GM21529 (cell line): ENCODE measurements at regions not wholly inside any gene's neighbourhood (a gene's known extent, or its start where the extent isn't known, plus 50 kb on each side); places are given as distances from the start of the nearest gene placed in this dataset.
"Not testable (repeated sequence)": the region's sequence is repeated elsewhere in the genome, so short reads cannot be mapped to it uniquely, and the experiment has no call there.

Experiments
- ATAC-seq: cut with Tn5 transposase; IDR thresholded peaks from one replicate; pipeline ENCODE4 v1.9.1; 2021; ENCODE audit not compliant: unreplicated experiment

- no peak for ATAC-seq
These were observed 86.3 kb upstream of the GOT2 start for GRCh38 chr16:58820411-58820810.

GRCh38 chr16:58815181-58815888 lies 81.2 kb upstream of the GOT2 start:
- no peak for ATAC-seq

GRCh38 chr16:58814348-58814801 lies 80.3 kb upstream of the GOT2 start:
- ATAC-seq, result peak; percentile 82

GRCh38 chr16:58809213-58809612 lies 75.1 kb upstream of the GOT2 start:
- ATAC-seq, result no peak

- ATAC-seq, result no peak
These were observed 73.2 kb upstream of the GOT2 start for GRCh38 chr16:58807276-58807675.

GRCh38 chr16:58801838-58802237 lies 67.7 kb upstream of the GOT2 start:
- no peak for ATAC-seq

GRCh38 chr16:58797137-58797801 lies 63.2 kb upstream of the GOT2 start:
- no peak for ATAC-seq

GRCh38 chr16:58793366-58793765 lies 59.2 kb upstream of the GOT2 start:
- ATAC-seq, result no peak

- no peak for ATAC-seq
These were observed 58.1 kb upstream of the GOT2 start for GRCh38 chr16:58792188-58792587.

GRCh38 chr16:58790816-58791557 lies 56.9 kb upstream of the GOT2 start:
- ATAC-seq, result not testable (repeated sequence)

- ATAC-seq, result no peak
These were observed 55.2 kb upstream of the GOT2 start for GRCh38 chr16:58789351-58789750.
